Stomach (tissue), 4 donors: ENCODE measurements at regions not wholly inside any gene's neighbourhood (a gene's known extent, or its start where the extent isn't known, plus 50 kb on each side); places are given as distances from the start of the nearest gene placed in this dataset.
"Not testable (repeated sequence)": the region's sequence is repeated elsewhere in the genome, so short reads cannot be mapped to it uniquely, and the experiment has no call there.

Experiments used
- POLR2A ChIP-seq, 4 donors: fragments of 450-650 bp; IDR thresholded peaks; one replicate each; pipeline ENCODE4 v1.6.1; 2016; ENCODE audit warnings: antibody characterized with exemption in 4 of 4, control low read depth in 2 of 4, mild to moderate bottlenecking in 1 of 4, moderate library complexity in 1 of 4
- TF ChIP-seq, protein P1 (sequence below), 7 experiments: fragments of 450-650 bp in 4 of 7; fragments of 200-600 bp in 3 of 7; sonication (generic) in 3 of 7; IDR thresholded peaks; one replicate each; pipeline ENCODE4 v1.5.1; 2016 to 2019; ENCODE audit warnings: antibody characterized with exemption in 7 of 7, control low read depth in 2 of 7, mild to moderate bottlenecking in 1 of 7

- TF ChIP-seq, protein P1, sequence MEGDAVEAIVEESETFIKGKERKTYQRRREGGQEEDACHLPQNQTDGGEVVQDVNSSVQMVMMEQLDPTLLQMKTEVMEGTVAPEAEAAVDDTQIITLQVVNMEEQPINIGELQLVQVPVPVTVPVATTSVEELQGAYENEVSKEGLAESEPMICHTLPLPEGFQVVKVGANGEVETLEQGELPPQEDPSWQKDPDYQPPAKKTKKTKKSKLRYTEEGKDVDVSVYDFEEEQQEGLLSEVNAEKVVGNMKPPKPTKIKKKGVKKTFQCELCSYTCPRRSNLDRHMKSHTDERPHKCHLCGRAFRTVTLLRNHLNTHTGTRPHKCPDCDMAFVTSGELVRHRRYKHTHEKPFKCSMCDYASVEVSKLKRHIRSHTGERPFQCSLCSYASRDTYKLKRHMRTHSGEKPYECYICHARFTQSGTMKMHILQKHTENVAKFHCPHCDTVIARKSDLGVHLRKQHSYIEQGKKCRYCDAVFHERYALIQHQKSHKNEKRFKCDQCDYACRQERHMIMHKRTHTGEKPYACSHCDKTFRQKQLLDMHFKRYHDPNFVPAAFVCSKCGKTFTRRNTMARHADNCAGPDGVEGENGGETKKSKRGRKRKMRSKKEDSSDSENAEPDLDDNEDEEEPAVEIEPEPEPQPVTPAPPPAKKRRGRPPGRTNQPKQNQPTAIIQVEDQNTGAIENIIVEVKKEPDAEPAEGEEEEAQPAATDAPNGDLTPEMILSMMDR (IDR thresholded peaks at IDR 0.05) = not testable (repeated sequence)
- not testable (repeated sequence) for TF ChIP-seq POLR2A (IDR thresholded peaks at IDR 0.05)
Measured at GRCh38 chr4:57937326-57937725, 827.1 kb upstream of the IGFBP7 start.
